ENCODE measurements at regions not wholly inside any gene's neighbourhood (a gene's known extent, or its start where the extent isn't known, plus 50 kb on each side); places are given as distances from the start of the nearest gene placed in this dataset.
"Not testable (repeated sequence)": the region's sequence is repeated elsewhere in the genome, so short reads cannot be mapped to it uniquely, and the experiment has no call there.

DNA sequence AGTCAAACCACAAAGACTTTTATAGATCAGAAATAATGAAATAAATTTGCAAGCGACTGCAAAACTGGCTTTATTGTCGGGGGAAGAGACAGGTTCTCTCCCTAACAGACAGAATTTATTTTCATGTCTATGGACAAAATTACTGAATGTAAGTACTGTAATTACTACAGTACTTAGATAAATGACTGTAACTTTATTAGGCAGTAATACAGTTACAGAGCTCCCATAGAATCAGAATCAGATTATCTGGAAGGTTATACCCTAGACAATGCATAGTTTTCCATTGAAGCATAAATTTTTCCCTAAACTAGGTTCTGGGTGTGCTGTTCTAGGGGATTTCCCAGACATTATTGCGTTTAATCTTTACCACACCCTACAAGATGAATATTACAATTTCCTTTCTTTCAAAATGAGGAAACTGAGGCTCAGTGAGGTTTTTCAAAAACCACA, 114.2 kb downstream of the C12orf75 start:
- no peak for ATAC-seq
- Mint-ChIP-seq H3K27me3 (peaks cover 8 to 26% (median 17%) of the 10 kb centered on the region in 5 donors), H3K36me3 (no peaks in the 10 kb centered on the region), H3K27ac (no peak overlapping the region), H3K9me3 (peaks cover 0 to 9% (median 5%) of the 10 kb centered on the region in 9 donors), H3K4me1 (no peaks in the 10 kb centered on the region), H3K4me3 (no peak overlapping the region)
- DNase-seq = no peak
- POLR2A ChIA-PET = no interaction called here

GRCh38 chr12:105445249-105445648, 114.8 kb downstream of the C12orf75 start:
- DNase-seq = no peak
- no peak for ATAC-seq
- peaks cover 8 to 25% (median 14%) of the 10 kb centered on the region in 5 donors for H3K27me3 Mint-ChIP-seq
- peaks cover 0 to 3% (median 0%) of the 10 kb centered on the region in 9 donors for H3K9me3 Mint-ChIP-seq
- POLR2A ChIA-PET = no interaction called here
- H3K4me1 Mint-ChIP-seq = no peaks in the 10 kb centered on the region
- H3K36me3 Mint-ChIP-seq = no peaks in the 10 kb centered on the region
- no peak overlapping the region for H3K27ac Mint-ChIP-seq
- H3K4me3 Mint-ChIP-seq = no peak overlapping the region

- Mint-ChIP-seq H3K9me3 (peaks cover 0 to 3% (median 0%) of the 10 kb centered on the region in 9 donors), H3K27me3 (peaks cover 8 to 22% (median 14%) of the 10 kb centered on the region in 5 donors), H3K4me1 (no peaks in the 10 kb centered on the region), H3K27ac (no peak overlapping the region), H3K4me3 (no peak overlapping the region), H3K36me3 (no peaks in the 10 kb centered on the region)
- POLR2A ChIA-PET = no interaction called here
- no peak for ATAC-seq
- DNase-seq = no peak
Observed at GRCh38 chr12:105445649-105446048, 115.2 kb downstream of the C12orf75 start.

DNA sequence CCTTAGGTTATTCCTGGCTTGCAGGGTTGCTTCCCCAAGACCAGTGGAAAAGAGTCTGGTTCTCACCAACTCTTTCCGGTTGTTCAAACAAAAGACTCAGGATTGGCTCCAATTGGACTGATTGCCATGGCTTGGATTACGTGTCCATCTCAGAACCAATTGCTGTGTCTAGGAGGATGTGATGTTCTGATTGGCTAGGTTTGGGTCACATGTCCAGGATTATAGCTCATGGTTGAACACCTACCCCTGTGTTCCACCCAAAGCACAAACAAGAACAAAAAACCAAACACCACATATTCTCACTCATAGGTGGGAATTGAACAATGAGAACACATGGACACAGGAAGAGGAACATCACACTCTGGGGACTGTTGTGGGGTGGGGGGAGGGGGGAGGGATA, 116.0 kb downstream of the C12orf75 start:
- ATAC-seq, H3K36me3 Mint-ChIP-seq, POLR2A ChIA-PET, DNase-seq, H3K4me1 Mint-ChIP-seq, H3K27ac Mint-ChIP-seq, H3K9me3 Mint-ChIP-seq, H3K4me3 Mint-ChIP-seq: not testable (repeated sequence)
- H3K27me3 Mint-ChIP-seq = peaks cover 8 to 30% (median 15%) of the 10 kb centered on the region in 5 donors

- Mint-ChIP-seq H3K4me3 (no peak overlapping the region), H3K27ac (no peak overlapping the region), H3K36me3 (no peaks in the 10 kb centered on the region), H3K9me3 (peaks cover 0 to under 1% (median 0%) of the 10 kb centered on the region in 9 donors), H3K27me3 (peaks cover 7 to 20% (median 9%) of the 10 kb centered on the region in 5 donors), H3K4me1 (no peaks in the 10 kb centered on the region)
- no peak for ATAC-seq
- DNase-seq = no peak
- POLR2A ChIA-PET = no interaction called here
Observed at GRCh38 chr12:105449431-105449830, 118.9 kb downstream of the C12orf75 start.

DNA sequence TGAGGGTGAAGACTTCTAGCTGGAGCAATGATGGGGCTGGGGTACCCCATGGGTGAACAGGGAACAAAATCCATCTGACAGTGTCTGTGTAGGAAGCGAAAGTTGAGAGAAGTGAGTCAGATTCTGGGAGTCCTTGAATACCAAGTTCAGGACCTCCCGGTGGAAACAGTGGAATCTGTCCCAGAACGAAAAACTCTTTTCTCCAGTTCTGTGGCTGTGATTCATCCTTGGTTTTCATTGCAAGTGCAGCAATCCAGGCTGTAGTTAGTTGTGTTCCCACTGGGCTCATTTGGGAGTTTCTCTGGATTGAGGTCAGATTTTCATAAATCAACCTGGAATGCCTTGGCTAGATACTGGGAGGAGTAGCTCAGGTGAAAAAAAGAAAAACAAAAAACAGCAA, 120.7 kb downstream of the C12orf75 start:
- ATAC-seq = no peak
- Mint-ChIP-seq H3K27me3 (peaks cover 7 to 17% (median 9%) of the 10 kb centered on the region in 5 donors), H3K9me3 (no peaks in the 10 kb centered on the region), H3K4me3 (no peak overlapping the region), H3K4me1 (no peaks in the 10 kb centered on the region), H3K36me3 (no peaks in the 10 kb centered on the region), H3K27ac (no peak overlapping the region)
- no peak for DNase-seq
- POLR2A ChIA-PET = no interaction called here

GRCh38 chr12:105451798-105452197, 121.3 kb downstream of the C12orf75 start:
- no peak overlapping the region for H3K27ac Mint-ChIP-seq
- H3K27me3 Mint-ChIP-seq = peaks cover 5 to 17% (median 8%) of the 10 kb centered on the region in 5 donors
- no peaks in the 10 kb centered on the region for H3K9me3 Mint-ChIP-seq
- POLR2A ChIA-PET = no interaction called here
- H3K4me3 Mint-ChIP-seq = no peak overlapping the region
- H3K36me3 Mint-ChIP-seq = no peaks in the 10 kb centered on the region
- ATAC-seq (no peak), DNase-seq (no peak)
- no peaks in the 10 kb centered on the region for H3K4me1 Mint-ChIP-seq

- H3K27me3 Mint-ChIP-seq = peaks cover 8 to 17% (median 10%) of the 10 kb centered on the region in 5 donors
- DNase-seq = no peak
- POLR2A ChIA-PET = no interaction called here
- no peaks in the 10 kb centered on the region for H3K36me3 Mint-ChIP-seq
- ATAC-seq = no peak
- H3K9me3 Mint-ChIP-seq = peaks cover 0 to 1% (median 0%) of the 10 kb centered on the region in 9 donors
- no peak overlapping the region for H3K27ac Mint-ChIP-seq
- no peak overlapping the region for H3K4me3 Mint-ChIP-seq
- no peaks in the 10 kb centered on the region for H3K4me1 Mint-ChIP-seq
Observed at GRCh38 chr12:105453316-105453715, 122.8 kb downstream of the C12orf75 start.

GRCh38 chr12:105454688-105455087, 124.2 kb downstream of the C12orf75 start:
- ATAC-seq = no peak
- H3K27ac Mint-ChIP-seq = no peak overlapping the region

DNA sequence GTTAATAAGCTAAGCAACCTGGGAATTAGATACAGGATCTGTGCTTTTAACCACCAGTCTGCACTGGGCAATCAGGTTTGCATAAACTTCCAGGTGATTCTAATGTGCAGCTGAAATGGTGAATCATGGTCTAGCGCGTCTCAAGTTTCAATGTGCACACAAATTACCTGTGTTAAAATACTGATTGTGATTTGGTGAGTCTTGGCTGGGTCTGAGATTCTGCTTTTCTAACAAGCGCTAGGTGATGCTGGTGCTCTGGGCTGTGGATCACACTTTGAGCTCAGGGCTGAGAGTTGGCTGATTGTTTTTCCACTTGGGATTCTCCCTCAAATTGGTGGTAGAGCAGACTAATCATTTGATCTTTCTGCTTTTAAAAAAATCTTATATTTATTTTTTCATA, 124.8 kb downstream of the C12orf75 start:
- peaks cover 0 to 10% (median 0%) of the 10 kb centered on the region in 9 donors for H3K9me3 Mint-ChIP-seq
- no peak overlapping the region for H3K4me3 Mint-ChIP-seq
- DNase-seq (no peak), ATAC-seq (no peak)
- peaks cover 3 to 11% (median 9%) of the 10 kb centered on the region in 5 donors for H3K27me3 Mint-ChIP-seq
- H3K4me1 Mint-ChIP-seq = no peaks in the 10 kb centered on the region
- POLR2A ChIA-PET = no interaction called here
- H3K36me3 Mint-ChIP-seq = no peaks in the 10 kb centered on the region
- no peak overlapping the region for H3K27ac Mint-ChIP-seq

More at GRCh38 chr12:105454688-105455087, 124.2 kb downstream of the C12orf75 start:
- POLR2A ChIA-PET = no interaction called here
- DNase-seq = no peak
- no peaks in the 10 kb centered on the region for H3K36me3 Mint-ChIP-seq
- no peak overlapping the region for H3K4me3 Mint-ChIP-seq
- peaks cover 6 to 14% (median 10%) of the 10 kb centered on the region in 5 donors for H3K27me3 Mint-ChIP-seq
- no peaks in the 10 kb centered on the region for H3K4me1 Mint-ChIP-seq
- H3K9me3 Mint-ChIP-seq = peaks cover 0 to 10% (median 0%) of the 10 kb centered on the region in 9 donors

GRCh38 chr12:105457026-105457425, 126.5 kb downstream of the C12orf75 start:
- Mint-ChIP-seq H3K4me3 (no peak overlapping the region), H3K36me3 (no peaks in the 10 kb centered on the region), H3K4me1 (no peaks in the 10 kb centered on the region), H3K27ac (no peak overlapping the region), H3K27me3 (peaks cover 0 to 11% (median 8%) of the 10 kb centered on the region in 5 donors), H3K9me3 (peaks cover 0 to 10% (median 0%) of the 10 kb centered on the region in 9 donors)
- ATAC-seq (no peak), DNase-seq (no peak)
- POLR2A ChIA-PET = no interaction called here

DNA sequence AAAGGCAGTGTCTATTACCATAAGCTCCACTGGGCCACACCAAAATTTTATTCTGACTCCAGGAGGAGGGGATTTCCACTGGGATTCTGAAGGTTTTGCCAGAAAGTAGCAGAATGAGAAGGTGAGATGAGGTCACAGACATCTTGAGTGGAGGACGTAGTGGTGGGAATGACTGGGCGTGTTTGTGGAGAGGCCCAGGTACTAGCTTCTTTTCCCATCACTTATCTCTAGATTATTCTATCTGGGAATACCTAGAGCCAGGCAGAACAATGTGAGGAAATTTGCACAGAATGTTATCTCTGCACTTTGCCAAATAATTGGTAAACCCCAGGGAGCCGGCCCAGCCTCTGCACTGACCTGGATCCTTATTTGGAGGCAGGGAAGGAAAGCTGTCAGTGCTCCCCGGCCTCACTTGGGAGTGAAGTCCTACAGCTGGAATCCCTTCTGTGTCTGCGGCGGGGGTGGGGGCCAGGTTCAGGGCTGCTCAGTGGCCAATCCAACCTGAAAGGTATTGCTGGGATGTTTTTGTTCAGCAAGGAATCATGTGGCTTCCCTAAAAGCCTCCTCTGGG, 129.4 kb downstream of the C12orf75 start:
- H3K4me1 Mint-ChIP-seq = no peaks in the 10 kb centered on the region
- no peak overlapping the region for H3K4me3 Mint-ChIP-seq
- no peak overlapping the region for H3K27ac Mint-ChIP-seq
- POLR2A ChIA-PET = no interaction called here
- no peak for ATAC-seq
- peaks cover 0 to 10% (median 0%) of the 10 kb centered on the region in 9 donors for H3K9me3 Mint-ChIP-seq
- DNase-seq = no peak
- peaks cover 0 to 9% (median 7%) of the 10 kb centered on the region in 5 donors for H3K27me3 Mint-ChIP-seq
- no peaks in the 10 kb centered on the region for H3K36me3 Mint-ChIP-seq

DNA sequence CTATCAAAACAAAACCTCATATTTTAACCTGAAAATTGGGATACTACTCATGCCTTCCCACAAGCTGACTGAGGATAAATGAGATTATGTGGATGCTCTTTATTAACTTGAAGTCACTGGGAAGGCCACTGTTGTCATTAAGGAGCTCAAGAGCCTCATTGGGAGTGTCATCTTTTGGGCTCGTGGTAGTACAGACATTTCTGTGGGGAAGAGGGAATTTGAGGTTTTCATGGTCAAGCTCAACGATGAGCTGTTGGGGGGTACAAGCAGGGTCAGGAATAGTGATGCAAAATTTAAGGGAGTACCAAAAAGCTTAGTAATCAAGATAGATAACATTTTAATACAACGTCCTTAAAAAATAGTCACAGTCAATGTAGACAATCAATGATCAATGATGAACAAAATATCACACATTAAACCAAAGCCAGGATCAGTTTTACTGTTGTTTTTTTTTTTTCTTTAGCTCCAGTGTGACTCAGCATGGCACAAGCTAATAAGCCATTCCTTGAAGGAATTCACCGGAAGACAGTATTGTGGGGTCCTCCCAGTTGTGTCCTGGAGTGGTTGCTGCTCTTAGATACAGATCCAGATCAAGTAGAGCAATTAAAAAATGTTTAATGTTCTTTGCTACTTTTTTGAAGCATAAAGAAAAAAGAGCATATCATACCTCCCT, 130.9 kb downstream of the C12orf75 start:
- peaks cover 0 to 10% (median 0%) of the 10 kb centered on the region in 9 donors for H3K9me3 Mint-ChIP-seq
- DNase-seq (no peak), ATAC-seq (no peak)
- POLR2A ChIA-PET = no interaction called here
- no peak overlapping the region for H3K4me3 Mint-ChIP-seq
- peaks cover 0 to 11% (median 7%) of the 10 kb centered on the region in 5 donors for H3K27me3 Mint-ChIP-seq
- H3K4me1 Mint-ChIP-seq = no peaks in the 10 kb centered on the region
- H3K36me3 Mint-ChIP-seq = no peaks in the 10 kb centered on the region
- no peak overlapping the region for H3K27ac Mint-ChIP-seq
